Limb (tissue), 2 donors: ENCODE measurements at regions not wholly inside any gene's neighbourhood (a gene's known extent, or its start where the extent isn't known, plus 50 kb on each side); places are given as distances from the start of the nearest gene placed in this dataset.
A peak's percentile ranks its signal among the peaks of the same experiment; 100 is the strongest.
"Not testable (repeated sequence)": the region's sequence is repeated elsewhere in the genome, so short reads cannot be mapped to it uniquely, and the experiment has no call there.

Experiments
- DNase-seq, 2 donors: peaks; one replicate each; pipeline ENCODE4 v3.0.0-alpha.2; 2016; ENCODE audit errors: extremely low spot score in 2 of 2

- peak; percentile 69 to 74 for DNase-seq
These were observed 236.0 kb downstream of the BCL11B start for GRCh38 chr14:99035712-99036610.

GRCh38 chr14:99036611-99037293 is 235.2 kb downstream of the BCL11B start:
- no peak for DNase-seq

GRCh38 chr14:99037326-99037725 is 234.7 kb downstream of the BCL11B start:
- DNase-seq: not testable (repeated sequence)

- no peak for DNase-seq
These were observed 234.1 kb downstream of the BCL11B start for GRCh38 chr14:99037777-99038430.

GRCh38 chr14:99038431-99038820 is 233.6 kb downstream of the BCL11B start:
- DNase-seq: no peak

GRCh38 chr14:99039331-99040041 is 232.5 kb downstream of the BCL11B start:
- no peak for DNase-seq

- no peak for DNase-seq
These were observed 231.9 kb downstream of the BCL11B start for GRCh38 chr14:99040052-99040451.

GRCh38 chr14:99040711-99041110 is 231.3 kb downstream of the BCL11B start:
- no peak for DNase-seq

- no peak for DNase-seq
These were observed 230.7 kb downstream of the BCL11B start for GRCh38 chr14:99041141-99041819.

- no peak for DNase-seq
These were observed 230.2 kb downstream of the BCL11B start for GRCh38 chr14:99041820-99042174.

GRCh38 chr14:99042381-99043266 is 229.4 kb downstream of the BCL11B start:
- no peak for DNase-seq

GRCh38 chr14:99043267-99043615 is 228.8 kb downstream of the BCL11B start:
- no peak for DNase-seq

- no peak for DNase-seq
These were observed 228.2 kb downstream of the BCL11B start for GRCh38 chr14:99043756-99044155.

GRCh38 chr14:99047441-99048031 is 224.5 kb downstream of the BCL11B start:
- DNase-seq: peak in 1 of 2 donors; percentile 24

GRCh38 chr14:99050309-99050708 is 221.7 kb downstream of the BCL11B start:
- no peak for DNase-seq

- DNase-seq: no peak
These were observed 219.5 kb downstream of the BCL11B start for GRCh38 chr14:99052467-99052866.

GRCh38 chr14:99055019-99055418 is 217.0 kb downstream of the BCL11B start:
- peak in 1 of 2 donors; percentile 4 for DNase-seq

- no peak for DNase-seq
These were observed 216.2 kb downstream of the BCL11B start for GRCh38 chr14:99055816-99056215.

GRCh38 chr14:99057576-99058083 is 214.4 kb downstream of the BCL11B start:
- DNase-seq: no peak

- DNase-seq: no peak
These were observed 213.5 kb downstream of the BCL11B start for GRCh38 chr14:99058542-99058941.
